GM12872 (cell line): ENCODE measurements at regions not wholly inside any gene's neighbourhood (a gene's known extent, or its start where the extent isn't known, plus 50 kb on each side); places are given as distances from the start of the nearest gene placed in this dataset.

Experiments used
- CTCF ChIP-seq: IDR thresholded peaks from 3 replicates; pipeline ENCODE4 v1.5.1; 2011; ENCODE audit warnings: low read depth, mild to moderate bottlenecking, low read length, moderate library complexity; ENCODE audit not compliant: insufficient read depth

- TF ChIP-seq CTCF: no peak
These were observed 578.6 kb upstream of the CHAC2 start for GRCh38 chr2:53188851-53189510.

- TF ChIP-seq CTCF: no peak
These were observed 584.0 kb upstream of the CHAC2 start for GRCh38 chr2:53183581-53183980.

GRCh38 chr2:53182601-53183000 lies 585.0 kb upstream of the CHAC2 start:
- TF ChIP-seq CTCF: no peak

GRCh38 chr2:53181759-53182158 lies 585.8 kb upstream of the CHAC2 start:
- TF ChIP-seq CTCF: no peak

- no peak for TF ChIP-seq CTCF
These were observed 590.3 kb upstream of the CHAC2 start for GRCh38 chr2:53177327-53177726.

GRCh38 chr2:53174539-53174938 lies 593.1 kb upstream of the CHAC2 start:
- no peak for TF ChIP-seq CTCF

GRCh38 chr2:53173698-53174455 lies 593.7 kb upstream of the CHAC2 start:
- no peak for TF ChIP-seq CTCF
